RWPE1 (cell line): ENCODE measurements at regions not wholly inside any gene's neighbourhood (a gene's known extent, or its start where the extent isn't known, plus 50 kb on each side); places are given as distances from the start of the nearest gene placed in this dataset.

Experiments used
- CTCF ChIA-PET: fragments of 350-600 bp; sonication (Branson Sonifier 250); formaldehyde crosslinking; extraction: SDS; loops from one replicate; lab custom pipeline; 2021; lab: Yijun Ruan, JAX
- POLR2A ChIA-PET: fragments of 400-600 bp; formaldehyde crosslinking; extraction: SDS; loops from one replicate; lab custom pipeline; 2020; ENCODE audit warnings: antibody characterized with exemption; ENCODE audit not compliant: low non-redundant PET; lab: Yijun Ruan, JAX
- DNase-seq: peaks from one replicate; pipeline ENCODE4 v3.0.0; 2012; ENCODE audit warnings: low spot score
- H3K27ac ChIP-seq: fragments of 450-650 bp; 2 replicates; pipeline ENCODE4 v1.5.1; 2017
- TF ChIP-seq, protein P1 (sequence below): fragments of 450-650 bp; conservative IDR thresholded peaks from 2 replicates; pipeline ENCODE4 v1.5.1; 2017; ENCODE audit warnings: low read depth, mild to moderate bottlenecking

DNA sequence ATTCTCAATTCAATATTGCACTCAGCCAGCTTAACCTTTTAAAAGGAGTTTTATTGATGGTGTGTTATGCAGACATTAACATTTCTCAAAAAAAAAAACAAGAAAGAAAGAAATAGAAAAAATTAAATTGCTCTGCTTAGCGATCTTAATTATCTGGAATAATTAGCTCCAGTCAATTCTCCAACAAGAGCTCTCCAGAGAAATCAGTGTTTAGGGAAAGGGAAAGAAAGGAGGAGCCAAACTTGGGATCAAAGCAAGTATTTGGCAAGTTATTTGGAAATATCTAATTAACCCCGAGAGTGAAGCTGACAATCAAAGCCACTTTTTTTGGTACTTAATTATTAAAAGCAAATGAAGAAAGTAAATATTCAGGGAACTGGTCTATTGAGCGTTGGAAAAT is 60.7 kb upstream of the CAMK1G start:
- TF ChIP-seq, protein P1, sequence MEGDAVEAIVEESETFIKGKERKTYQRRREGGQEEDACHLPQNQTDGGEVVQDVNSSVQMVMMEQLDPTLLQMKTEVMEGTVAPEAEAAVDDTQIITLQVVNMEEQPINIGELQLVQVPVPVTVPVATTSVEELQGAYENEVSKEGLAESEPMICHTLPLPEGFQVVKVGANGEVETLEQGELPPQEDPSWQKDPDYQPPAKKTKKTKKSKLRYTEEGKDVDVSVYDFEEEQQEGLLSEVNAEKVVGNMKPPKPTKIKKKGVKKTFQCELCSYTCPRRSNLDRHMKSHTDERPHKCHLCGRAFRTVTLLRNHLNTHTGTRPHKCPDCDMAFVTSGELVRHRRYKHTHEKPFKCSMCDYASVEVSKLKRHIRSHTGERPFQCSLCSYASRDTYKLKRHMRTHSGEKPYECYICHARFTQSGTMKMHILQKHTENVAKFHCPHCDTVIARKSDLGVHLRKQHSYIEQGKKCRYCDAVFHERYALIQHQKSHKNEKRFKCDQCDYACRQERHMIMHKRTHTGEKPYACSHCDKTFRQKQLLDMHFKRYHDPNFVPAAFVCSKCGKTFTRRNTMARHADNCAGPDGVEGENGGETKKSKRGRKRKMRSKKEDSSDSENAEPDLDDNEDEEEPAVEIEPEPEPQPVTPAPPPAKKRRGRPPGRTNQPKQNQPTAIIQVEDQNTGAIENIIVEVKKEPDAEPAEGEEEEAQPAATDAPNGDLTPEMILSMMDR = no peak
- POLR2A ChIA-PET = no interaction called here
- CTCF ChIA-PET = no interaction called here

DNA sequence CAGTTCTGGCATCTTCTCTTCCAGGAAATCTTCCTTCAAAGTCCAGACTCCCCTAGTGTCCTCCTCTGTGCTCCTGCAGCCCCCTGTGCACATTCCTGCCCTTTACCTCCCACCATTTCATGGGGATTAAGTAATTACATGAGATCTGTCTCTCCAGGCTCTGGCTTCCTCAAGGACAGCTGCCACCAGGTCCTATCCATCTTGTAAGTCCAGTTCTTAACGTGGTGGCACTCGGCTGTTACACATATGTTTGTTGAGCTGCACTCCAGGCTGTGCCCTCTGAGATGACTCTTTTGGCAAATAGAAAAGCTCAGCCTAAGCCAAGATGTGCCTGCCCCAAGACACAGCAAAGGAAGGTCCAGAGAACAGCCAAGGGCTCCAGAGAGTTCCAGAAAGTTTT is 57.4 kb upstream of the CAMK1G start:
- DNase-seq = no peak
- H3K27ac ChIP-seq = no peak overlapping the region
- CTCF ChIA-PET = interaction anchor here (0.7 kb wide), 1 partner anchor 30 kb away, joined by 3 read pairs; no protein-coding TSS in a partner anchor
- POLR2A ChIA-PET = no interaction called here
- TF ChIP-seq, protein P1 = no peak

More for the DNA sequence above, 60.7 kb upstream of the CAMK1G start:
- H3K27ac ChIP-seq = no peak overlapping the region
- no peak for DNase-seq

DNA sequence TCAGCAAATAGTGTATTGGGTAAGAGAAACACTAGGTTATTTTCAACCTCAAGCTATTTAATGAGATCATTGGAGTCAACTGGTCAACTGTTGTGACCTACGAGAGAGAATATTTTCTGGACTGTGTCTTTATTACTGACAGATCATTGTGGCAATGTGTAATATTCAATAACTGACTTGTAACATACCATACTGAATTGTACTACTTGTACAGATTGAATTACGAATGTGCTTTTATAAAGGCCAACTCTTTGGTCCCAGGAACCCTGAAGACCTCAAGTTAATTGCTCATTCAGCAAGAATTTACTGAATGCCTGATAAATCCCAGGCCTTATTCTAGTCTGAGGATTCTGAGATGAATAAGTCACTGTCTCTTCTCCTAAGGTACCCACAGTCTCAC is 56.1 kb upstream of the CAMK1G start:
- no peak for DNase-seq
- CTCF ChIA-PET = interaction anchor here (0.8 kb wide), 1 partner anchor 603 kb away, joined by 4 read pairs; no protein-coding TSS in a partner anchor
- no peak overlapping the region for H3K27ac ChIP-seq
- POLR2A ChIA-PET = no interaction called here
- TF ChIP-seq, protein P1 = no peak

DNA sequence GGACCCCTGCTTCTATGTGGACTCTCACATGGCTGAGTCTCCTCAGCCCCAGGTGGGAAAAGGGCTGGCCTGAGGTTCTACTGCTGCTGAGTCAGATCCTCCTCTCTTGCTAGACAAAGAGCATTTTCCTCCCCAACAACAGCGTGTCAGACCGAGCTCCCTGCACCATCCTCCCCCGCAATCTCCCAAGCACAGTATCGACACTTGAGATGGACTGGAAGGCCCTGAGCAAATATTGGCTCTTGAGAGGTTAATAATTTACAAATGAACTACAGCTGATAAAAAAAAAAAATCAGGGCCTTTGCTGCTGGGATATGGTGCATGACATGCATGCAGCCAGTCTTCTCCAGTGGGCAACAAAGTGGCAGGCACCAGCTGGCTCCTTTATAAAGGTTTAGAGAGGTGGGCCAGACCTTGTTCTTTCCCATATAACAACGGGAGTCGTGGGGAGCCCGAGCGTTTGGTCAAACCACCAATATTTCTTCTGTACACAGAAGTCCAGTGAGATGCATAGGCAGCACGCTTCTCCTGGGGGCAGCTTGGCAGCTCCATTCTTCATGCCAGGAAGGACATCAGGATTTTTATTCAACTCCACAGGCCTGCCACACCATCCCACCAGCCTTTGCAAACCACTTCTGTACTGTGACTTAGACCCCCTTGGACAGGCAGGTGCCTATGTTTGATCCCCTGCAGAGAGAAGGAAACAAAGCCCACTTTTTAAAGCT is 55.4 kb upstream of the CAMK1G start:
- DNase-seq = no peak
- H3K27ac ChIP-seq = no peak overlapping the region
- POLR2A ChIA-PET = no interaction called here
- CTCF ChIA-PET = interaction anchor here (0.8 kb wide), 1 partner anchor 604 kb away, joined by 4 read pairs; no protein-coding TSS in a partner anchor
- TF ChIP-seq, protein P1 = no peak

DNA sequence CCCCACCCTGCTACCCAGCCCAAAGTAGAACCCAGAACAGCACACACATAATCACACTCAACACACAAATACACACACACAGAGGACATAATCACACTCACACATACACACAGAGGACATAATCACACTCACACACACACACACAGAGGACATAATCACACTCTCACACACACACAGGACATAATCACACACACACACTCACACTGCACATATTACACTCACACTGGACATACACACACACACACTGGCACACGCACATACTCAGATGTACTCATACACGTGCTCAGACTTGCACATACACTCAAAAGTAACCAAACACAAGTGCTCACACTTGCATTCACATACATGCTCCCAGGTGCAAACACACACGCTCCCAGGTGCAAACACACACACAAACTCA is 54.3 kb upstream of the CAMK1G start:
- ChIA-PET POLR2A (no interaction called here), CTCF (no interaction called here)
- TF ChIP-seq, protein P1 = no peak
- DNase-seq = no peak
- no peak overlapping the region for H3K27ac ChIP-seq

DNA sequence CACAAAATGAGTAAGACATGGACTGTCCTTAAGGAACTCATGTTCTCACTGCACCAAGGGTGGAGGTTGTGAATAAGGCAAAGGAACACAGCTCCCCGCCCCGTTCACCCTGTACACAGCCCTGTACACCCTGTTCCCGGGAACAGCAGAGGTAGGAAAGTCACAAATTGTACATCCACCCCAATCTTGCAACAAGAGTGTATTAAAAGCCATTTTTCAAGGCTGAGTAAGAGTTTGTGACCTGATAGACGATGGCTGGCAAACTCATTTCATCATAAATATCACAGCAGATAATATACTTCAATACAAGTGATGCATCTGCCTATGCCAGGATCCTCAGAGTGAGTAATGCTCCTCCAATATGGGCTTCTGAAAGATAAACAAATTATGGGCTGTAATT is 52.5 kb upstream of the CAMK1G start:
- TF ChIP-seq, protein P1 = no peak
- CTCF ChIA-PET = no interaction called here
- DNase-seq = no peak
- no peak overlapping the region for H3K27ac ChIP-seq
- POLR2A ChIA-PET = no interaction called here
